Hepatocyte (in vitro differentiated cells): ENCODE measurements at regions not wholly inside any gene's neighbourhood (a gene's known extent, or its start where the extent isn't known, plus 50 kb on each side); places are given as distances from the start of the nearest gene placed in this dataset.

Experiments
- DNase-seq: peaks from one replicate; pipeline ENCODE4 v3.0.0-alpha.2; 2016; ENCODE audit warnings: low spot score
- H2AFZ ChIP-seq: fragments of 200-600 bp; sonication (generic); 2 replicates; pipeline ENCODE4 v1.6.0; 2016; ENCODE audit warnings: antibody characterized with exemption, mild to moderate bottlenecking
- H3K27ac ChIP-seq: fragments of 200-600 bp; sonication (generic); 2 replicates; pipeline ENCODE4 v1.5.1; 2016; ENCODE audit warnings: mild to moderate bottlenecking
- H3K27me3 ChIP-seq: fragments of 200-600 bp; sonication (generic); 2 replicates; pipeline ENCODE4 v1.6.1; 2016
- H3K36me3 ChIP-seq: fragments of 200-600 bp; sonication (generic); replicated peaks from 2 replicates; pipeline ENCODE4 v1.5.1; 2016; ENCODE audit warnings: low read depth; ENCODE audit not compliant: insufficient read depth
- H3K4me1 ChIP-seq: fragments of 200-600 bp; sonication (generic); 2 replicates; pipeline ENCODE4 v1.5.1; 2016; ENCODE audit warnings: mild to moderate bottlenecking, moderate library complexity; ENCODE audit not compliant: insufficient read depth
- H3K4me2 ChIP-seq: fragments of 200-600 bp; sonication (generic); 2 replicates; pipeline ENCODE4 v1.6.0; 2016
- H3K4me3 ChIP-seq: fragments of 200-600 bp; sonication (generic); 2 replicates; pipeline ENCODE4 v1.5.1; 2016; ENCODE audit warnings: mild to moderate bottlenecking
- H3K79me2 ChIP-seq: fragments of 200-600 bp; sonication (generic); 2 replicates; pipeline ENCODE4 v1.6.0; 2017; ENCODE audit warnings: mild to moderate bottlenecking
- H3K9me2 ChIP-seq: fragments of 200-600 bp; sonication (generic); replicated peaks from 2 replicates; pipeline ENCODE4 v1.6.0; 2017; ENCODE audit warnings: mild to moderate bottlenecking; ENCODE audit not compliant: insufficient read depth
- H3K9me3 ChIP-seq: fragments of 200-600 bp; sonication (generic); 2 replicates; pipeline ENCODE4 v1.5.1; 2016; ENCODE audit warnings: low read depth, mild to moderate bottlenecking
- H4K20me1 ChIP-seq: fragments of 200-600 bp; sonication (generic); 2 replicates; pipeline ENCODE4 v1.6.0; 2016; ENCODE audit warnings: mild to moderate bottlenecking; ENCODE audit not compliant: insufficient read depth, poor library complexity, severe bottlenecking
- EZH2 ChIP-seq: fragments of 200-600 bp; sonication (generic); IDR thresholded peaks from 2 replicates; pipeline ENCODE4 v1.6.1; 2016; ENCODE audit warnings: antibody characterized with exemption, mild to moderate bottlenecking, borderline replicate concordance
- EZH2phosphoT487 ChIP-seq: fragments of 200-600 bp; sonication (generic); IDR thresholded peaks from one replicate; pipeline ENCODE4 v1.6.1; 2018; ENCODE audit warnings: antibody characterized with exemption, mild to moderate bottlenecking, low read depth, moderate library complexity; ENCODE audit not compliant: unreplicated experiment, severe bottlenecking
- WGBS: methylation state at CpG from one replicate; pipeline ENCODE4 v1.1.6; 2016; ENCODE audit warnings: low lambda C conversion rate; ENCODE audit errors: missing lambda C conversion rate; 5-methylcytosine and 5-hydroxymethylcytosine counted together
- TF ChIP-seq, protein P1 (sequence below): fragments of 200-600 bp; sonication (generic); IDR thresholded peaks from 2 replicates; pipeline ENCODE4 v1.5.1; 2016; ENCODE audit warnings: antibody characterized with exemption, mild to moderate bottlenecking; ENCODE audit not compliant: poor library complexity

DNA sequence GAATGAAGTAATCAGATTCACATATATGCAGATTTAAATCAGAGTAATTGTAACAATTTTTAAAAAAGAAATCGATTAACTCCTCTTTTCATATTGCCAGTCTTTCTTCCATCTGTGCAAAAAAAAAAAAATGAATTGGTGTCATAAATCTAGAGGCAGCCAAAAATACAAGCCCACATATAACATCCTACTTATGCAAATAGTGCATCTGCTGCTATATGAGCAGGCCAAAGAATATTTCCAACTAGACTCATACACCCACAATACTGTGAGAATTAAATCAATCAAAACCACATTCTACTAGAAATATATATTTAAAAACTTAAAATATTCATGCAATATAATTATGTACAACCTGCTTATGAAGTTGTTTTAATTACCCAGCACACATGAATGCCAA lies 298.1 kb upstream of the TRAM1L1 start:
- TF ChIP-seq EZH2 (no peak), EZH2phosphoT487 (no peak)
- TF ChIP-seq, protein P1, sequence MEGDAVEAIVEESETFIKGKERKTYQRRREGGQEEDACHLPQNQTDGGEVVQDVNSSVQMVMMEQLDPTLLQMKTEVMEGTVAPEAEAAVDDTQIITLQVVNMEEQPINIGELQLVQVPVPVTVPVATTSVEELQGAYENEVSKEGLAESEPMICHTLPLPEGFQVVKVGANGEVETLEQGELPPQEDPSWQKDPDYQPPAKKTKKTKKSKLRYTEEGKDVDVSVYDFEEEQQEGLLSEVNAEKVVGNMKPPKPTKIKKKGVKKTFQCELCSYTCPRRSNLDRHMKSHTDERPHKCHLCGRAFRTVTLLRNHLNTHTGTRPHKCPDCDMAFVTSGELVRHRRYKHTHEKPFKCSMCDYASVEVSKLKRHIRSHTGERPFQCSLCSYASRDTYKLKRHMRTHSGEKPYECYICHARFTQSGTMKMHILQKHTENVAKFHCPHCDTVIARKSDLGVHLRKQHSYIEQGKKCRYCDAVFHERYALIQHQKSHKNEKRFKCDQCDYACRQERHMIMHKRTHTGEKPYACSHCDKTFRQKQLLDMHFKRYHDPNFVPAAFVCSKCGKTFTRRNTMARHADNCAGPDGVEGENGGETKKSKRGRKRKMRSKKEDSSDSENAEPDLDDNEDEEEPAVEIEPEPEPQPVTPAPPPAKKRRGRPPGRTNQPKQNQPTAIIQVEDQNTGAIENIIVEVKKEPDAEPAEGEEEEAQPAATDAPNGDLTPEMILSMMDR: no peak
- no peak for DNase-seq
- H2AFZ ChIP-seq: no peak overlapping the region
- H3K9me2 ChIP-seq: no peaks in the 10 kb centered on the region
- no peak overlapping the region for H3K4me3 ChIP-seq
- no peaks in the 10 kb centered on the region for H3K79me2 ChIP-seq
- H3K36me3 ChIP-seq: no peaks in the 10 kb centered on the region
- H4K20me1 ChIP-seq: no peaks in the 10 kb centered on the region
- H3K27me3 ChIP-seq: no peaks in the 10 kb centered on the region
- no peak overlapping the region for H3K27ac ChIP-seq
- no peaks in the 10 kb centered on the region for H3K9me3 ChIP-seq
- no peaks in the 10 kb centered on the region for H3K4me1 ChIP-seq
- no peak overlapping the region for H3K4me2 ChIP-seq
- 100% methylated on average over 1 of the region's 1 CpG for WGBS

DNA sequence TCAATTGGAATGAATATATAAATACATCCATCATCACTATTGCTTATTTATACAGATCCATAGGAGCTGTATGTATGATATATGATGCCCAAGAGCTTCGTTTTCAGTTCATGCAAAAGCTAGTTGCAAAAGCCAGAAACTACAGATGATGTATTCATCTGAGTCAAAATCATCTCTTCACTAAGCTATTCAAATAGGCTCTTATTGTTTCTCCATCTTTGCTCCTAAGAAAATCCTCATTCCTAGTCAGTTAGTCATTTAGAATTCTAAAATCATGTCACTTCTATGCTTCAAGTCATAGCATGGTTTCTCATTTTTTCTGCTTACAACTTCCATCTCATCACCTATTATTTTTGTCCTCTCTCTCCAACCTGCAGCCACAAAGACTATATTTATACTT lies 300.1 kb upstream of the TRAM1L1 start:
- no peak overlapping the region for H3K4me3 ChIP-seq

DNA sequence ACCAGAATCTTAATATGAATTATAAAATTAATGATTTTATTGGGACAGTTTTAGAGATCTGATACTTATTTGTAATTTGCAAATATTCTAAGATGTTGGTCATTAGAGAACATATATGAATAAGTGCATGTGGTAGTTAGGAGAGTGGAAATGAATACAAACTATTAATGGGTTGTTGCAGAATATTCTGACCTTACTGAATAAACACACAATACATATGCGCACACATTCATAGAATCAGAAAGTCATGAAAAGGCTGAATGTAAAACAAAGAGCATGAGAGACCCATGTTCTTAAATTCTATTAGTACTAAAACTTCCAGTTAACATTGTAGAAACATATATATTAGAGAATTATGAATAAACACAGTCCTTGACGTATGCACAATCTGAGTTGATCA lies 301.7 kb upstream of the TRAM1L1 start:
- WGBS: 94% methylated on average over 2 of the region's 2 CpGs
- Histone ChIP-seq H3K4me2 (no peak overlapping the region), H3K9me3 (no peaks in the 10 kb centered on the region), H3K4me1 (no peaks in the 10 kb centered on the region), H3K9me2 (no peaks in the 10 kb centered on the region), H3K4me3 (no peak overlapping the region), H4K20me1 (no peaks in the 10 kb centered on the region), H3K27me3 (no peaks in the 10 kb centered on the region), H3K36me3 (no peaks in the 10 kb centered on the region), H2AFZ (no peak overlapping the region), H3K79me2 (no peaks in the 10 kb centered on the region), H3K27ac (no peak overlapping the region)
- TF ChIP-seq, protein P1: no peak
- TF ChIP-seq EZH2phosphoT487 (no peak), EZH2 (no peak)
- DNase-seq: no peak

More for the DNA sequence above, 300.1 kb upstream of the TRAM1L1 start:
- Histone ChIP-seq H3K4me1 (no peaks in the 10 kb centered on the region), H3K27me3 (no peaks in the 10 kb centered on the region), H3K79me2 (no peaks in the 10 kb centered on the region), H3K9me3 (no peaks in the 10 kb centered on the region), H3K27ac (no peak overlapping the region), H3K9me2 (no peaks in the 10 kb centered on the region), H3K36me3 (no peaks in the 10 kb centered on the region), H2AFZ (no peak overlapping the region), H4K20me1 (no peaks in the 10 kb centered on the region), H3K4me2 (no peak overlapping the region)
- TF ChIP-seq, protein P1: no peak
- TF ChIP-seq EZH2phosphoT487: no peak
- no peak for TF ChIP-seq EZH2
- WGBS: 78% methylated on average over 1 of the region's 1 CpG
- DNase-seq: no peak

DNA sequence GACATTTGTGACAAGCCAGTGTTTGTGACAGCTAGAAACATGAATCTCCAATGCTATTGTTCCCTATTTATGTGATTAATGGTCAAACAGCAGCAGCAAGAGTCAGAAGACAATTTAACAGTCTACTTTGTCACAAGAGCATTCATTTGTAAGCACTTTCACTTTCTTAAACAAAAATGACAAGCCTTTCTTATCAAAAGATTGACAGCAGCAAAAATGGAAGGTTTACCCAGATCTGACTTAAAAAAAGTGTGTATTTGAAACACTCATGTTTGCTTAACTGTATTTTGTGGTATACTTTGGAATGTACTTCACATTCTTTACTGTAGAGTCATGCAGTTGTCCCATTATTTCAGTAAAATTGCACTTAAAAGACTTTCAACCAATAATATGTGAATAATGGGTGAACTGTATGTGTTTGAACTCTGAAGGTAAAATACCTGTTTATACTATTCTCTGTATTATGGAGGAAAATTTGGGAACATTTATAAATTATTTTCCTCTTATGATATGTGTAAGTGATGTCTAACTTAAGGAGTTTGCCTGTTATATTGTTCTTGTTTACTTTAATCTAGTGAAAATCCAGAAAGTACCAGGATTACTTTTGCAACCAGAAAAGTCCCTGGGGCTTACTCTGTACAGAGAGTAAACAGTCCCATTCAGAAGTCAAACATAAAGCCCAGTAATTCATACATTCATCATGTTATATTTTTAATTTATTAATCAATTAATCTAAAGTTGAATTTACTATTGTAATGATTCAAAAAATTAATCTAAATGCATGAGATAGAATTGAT lies 314.9 kb upstream of the TRAM1L1 start:
- H3K27me3 ChIP-seq: no peaks in the 10 kb centered on the region
- no peaks in the 10 kb centered on the region for H3K9me2 ChIP-seq
- H3K4me1 ChIP-seq: peaks cover 7% of the 10 kb centered on the region
- H3K9me3 ChIP-seq: no peaks in the 10 kb centered on the region
- H4K20me1 ChIP-seq: no peaks in the 10 kb centered on the region
- H3K79me2 ChIP-seq: no peaks in the 10 kb centered on the region
- H3K36me3 ChIP-seq: no peaks in the 10 kb centered on the region
- DNase-seq: no peak
- H3K27ac ChIP-seq: no peak overlapping the region
- H2AFZ ChIP-seq: no peak overlapping the region
- H3K4me2 ChIP-seq: peak overlapping the region; percentile 43
- H3K4me3 ChIP-seq: no peak overlapping the region
- TF ChIP-seq EZH2 (no peak), EZH2phosphoT487 (no peak)
- TF ChIP-seq, protein P1: no peak
